Cerebellar nuclear complex (tissue), 1 donor: ENCODE measurements at regions not wholly inside any gene's neighbourhood (a gene's known extent, or its start where the extent isn't known, plus 50 kb on each side); places are given as distances from the start of the nearest gene placed in this dataset.

Experiments used
- DNase-seq, 2 experiments: peaks; one replicate each; lab custom pipeline; 2025; lab: John Stamatoyannopoulos, UW

DNA sequence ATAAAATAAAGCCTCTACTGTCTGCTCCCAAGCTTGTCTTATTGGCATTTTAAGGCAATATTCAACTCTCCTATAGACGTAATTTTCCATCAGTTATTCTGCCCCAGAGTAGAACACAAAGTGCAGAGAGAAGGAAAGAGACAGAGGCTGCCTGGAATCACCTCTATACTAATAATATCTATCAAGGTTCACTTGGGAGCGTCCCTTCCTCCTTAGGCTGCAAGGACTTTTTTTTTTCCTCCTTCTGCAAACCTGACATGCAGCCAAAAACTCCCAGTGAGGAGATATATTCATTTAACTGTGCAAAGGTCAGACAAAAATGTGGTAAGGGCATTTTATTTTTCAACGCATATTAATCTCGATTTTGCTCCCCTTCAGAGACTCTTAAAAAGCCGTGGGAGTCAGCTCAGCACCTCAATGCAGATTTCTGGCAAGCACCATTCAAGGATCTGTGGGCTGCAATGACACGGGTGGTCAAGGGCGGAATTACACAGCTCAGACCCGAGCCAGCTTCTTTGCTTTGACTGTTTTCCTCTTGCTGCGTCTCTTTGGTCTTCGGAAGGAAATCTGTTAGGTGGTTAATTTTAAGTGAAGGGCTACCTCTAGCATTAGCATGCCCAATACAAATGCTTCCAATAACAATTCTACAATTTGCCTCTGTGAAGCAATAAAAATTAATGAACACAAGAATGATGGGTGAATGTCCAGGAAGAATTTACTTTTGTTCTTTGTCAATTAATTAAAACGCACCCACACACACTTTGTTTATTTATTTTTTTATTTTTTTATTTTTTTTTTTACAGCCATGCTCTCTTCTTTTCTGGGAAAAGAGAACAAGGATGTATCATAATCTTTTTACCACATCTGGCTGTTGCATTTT lies 587.7 kb upstream of the GRAMD2B start:
- peak in 1 of 2 experiments; percentile 6 for DNase-seq

DNA sequence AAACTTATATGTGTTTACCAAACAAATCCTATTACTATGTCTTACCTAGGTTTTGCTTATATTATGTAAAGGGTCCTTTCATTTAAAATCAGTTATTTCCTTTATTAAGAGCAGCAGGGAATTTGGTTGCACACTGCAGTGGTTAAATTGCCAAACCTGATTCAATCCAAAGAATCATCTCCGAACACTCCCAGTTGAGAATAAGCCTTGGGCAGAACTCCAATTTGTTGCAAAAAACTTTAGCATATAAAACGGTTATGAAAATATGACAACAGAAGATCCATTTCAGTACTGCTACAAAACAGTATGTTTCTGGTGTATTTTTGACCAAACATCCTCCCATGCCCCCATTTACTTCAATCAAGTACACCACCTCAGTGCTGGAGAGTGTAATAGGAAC lies 587.0 kb upstream of the GRAMD2B start:
- no peak for DNase-seq

DNA sequence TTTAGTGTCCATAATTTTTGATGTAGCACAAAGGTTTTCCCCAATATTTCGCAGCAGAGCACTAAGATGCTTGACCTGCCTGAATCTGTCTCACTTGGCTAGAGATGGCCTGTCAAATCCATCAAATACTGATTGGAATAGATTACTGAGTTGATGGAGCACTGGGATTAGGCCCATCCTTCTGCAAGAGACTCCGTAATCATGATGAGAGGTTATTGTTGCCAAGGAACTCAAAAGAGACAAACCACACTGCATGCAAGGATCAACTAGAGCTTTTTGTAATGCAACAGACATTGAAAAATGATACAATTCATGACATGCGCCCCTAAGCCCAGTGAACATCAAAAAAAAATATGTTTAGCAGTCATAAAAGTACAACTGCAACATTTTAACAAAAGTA lies 585.3 kb upstream of the GRAMD2B start:
- no peak for DNase-seq

DNA sequence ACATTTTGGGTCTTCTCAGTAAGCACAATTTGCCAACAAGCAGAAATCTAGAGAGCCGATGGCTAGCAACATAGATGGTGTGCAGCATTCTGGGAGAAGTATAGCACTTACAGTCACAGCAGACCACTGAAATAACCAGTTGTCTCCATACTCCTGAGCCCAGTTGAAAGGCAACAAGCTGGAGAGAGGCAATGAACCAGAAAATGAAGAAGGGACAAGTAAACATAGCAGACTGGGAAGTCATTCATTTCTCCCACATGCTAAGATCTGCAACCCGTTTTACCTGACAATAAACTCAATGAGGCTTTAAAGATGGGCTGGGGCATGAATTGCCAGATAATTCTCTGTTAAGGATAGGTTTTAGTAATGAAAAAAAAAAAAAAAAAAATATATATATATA lies 575.6 kb upstream of the GRAMD2B start:
- no peak for DNase-seq

- no peak for DNase-seq
Observed at GRCh38 chr5:125848751-125849150, 574.5 kb upstream of the GRAMD2B start.

- no peak for DNase-seq
Observed at GRCh38 chr5:125856949-125857348, 566.3 kb upstream of the GRAMD2B start.

- DNase-seq: no peak
Observed at GRCh38 chr5:125863579-125863978, 559.6 kb upstream of the GRAMD2B start.

DNA sequence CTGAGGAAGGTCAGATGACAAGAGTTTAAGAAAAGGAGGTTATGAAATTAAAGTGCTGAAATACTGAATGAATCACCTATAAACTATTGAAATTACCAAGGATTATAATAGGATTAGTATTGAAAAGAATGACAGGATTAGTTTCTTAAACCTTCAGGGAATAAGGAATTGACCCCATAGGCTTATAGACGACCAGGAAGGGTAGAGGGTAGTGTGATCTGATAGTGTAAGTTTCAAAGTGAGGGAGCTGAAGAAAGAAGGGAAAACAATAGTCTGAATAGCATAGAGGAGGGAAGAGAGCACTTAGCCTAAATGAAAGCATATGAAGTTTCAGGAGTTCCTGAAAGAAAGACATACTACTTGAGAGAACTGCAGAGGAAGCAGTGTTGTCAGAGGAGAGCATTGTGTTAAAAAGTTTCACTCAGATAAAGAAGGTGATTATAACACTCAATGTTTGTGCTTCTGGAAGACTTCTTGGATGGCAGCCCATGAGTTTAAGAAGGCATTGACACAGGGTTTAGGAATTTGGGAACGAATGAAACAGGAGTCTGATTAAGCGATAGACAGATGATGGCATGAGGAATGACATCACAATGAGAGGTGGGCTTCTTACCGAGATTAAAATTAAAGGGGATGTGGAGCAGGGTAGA lies 557.9 kb upstream of the GRAMD2B start:
- no peak for DNase-seq

DNA sequence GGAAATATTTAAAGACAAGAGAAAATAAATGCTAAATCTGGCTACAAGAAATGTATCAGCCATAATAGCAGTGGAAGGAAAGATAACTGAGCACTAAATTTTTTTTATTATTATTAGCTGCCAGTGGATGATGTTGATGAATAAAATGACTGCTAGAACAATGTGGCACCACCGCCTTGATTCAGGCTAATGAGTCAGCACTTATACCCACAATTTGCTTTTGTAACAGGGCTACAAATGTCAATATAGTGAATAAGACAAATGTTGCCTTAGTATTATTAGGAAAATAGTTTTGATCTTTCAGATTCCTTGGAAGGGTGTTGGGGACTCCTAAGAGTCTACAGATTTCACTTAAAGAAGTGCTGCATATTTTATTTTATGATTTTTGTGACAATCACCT lies 555.2 kb upstream of the GRAMD2B start:
- no peak for DNase-seq

DNA sequence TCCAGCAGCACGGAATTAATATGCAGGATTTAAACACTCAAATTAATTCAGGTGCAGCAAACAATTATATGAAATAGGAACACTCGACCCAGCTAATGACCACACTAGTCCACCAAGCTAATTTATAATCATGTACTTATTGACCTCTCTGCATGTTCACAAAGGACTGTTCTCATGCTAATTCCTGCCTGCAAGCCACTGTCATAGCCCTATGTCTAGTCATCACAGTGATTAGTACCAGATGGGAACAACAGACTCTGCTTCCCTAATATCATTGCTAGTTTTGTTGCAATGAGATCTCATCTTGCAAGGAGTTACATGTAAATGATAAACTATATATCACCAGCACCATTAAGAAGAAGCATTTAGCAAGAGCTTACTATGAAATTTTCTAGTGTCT lies 553.0 kb upstream of the GRAMD2B start:
- no peak for DNase-seq

DNA sequence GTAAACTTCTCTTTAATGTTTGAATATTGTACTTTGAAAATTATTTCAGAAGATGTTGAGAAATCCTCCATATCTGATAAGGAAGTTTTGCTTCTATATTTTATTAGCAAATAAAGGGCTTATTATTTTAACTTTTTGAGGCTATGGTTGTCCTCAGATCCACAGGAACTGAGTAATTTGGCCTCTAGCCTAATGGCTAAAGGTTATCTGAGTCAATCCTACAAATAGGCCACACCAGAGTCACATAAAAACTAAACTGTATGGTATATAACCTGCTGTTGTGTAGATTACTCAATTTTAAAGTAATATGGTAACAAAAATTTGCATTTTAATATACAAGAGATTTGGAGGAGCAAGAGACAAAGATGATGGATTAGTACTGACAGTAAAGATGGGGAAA lies 549.2 kb upstream of the GRAMD2B start:
- DNase-seq: no peak

- DNase-seq: no peak
Observed at GRCh38 chr5:125874717-125875116, 548.5 kb upstream of the GRAMD2B start.

DNA sequence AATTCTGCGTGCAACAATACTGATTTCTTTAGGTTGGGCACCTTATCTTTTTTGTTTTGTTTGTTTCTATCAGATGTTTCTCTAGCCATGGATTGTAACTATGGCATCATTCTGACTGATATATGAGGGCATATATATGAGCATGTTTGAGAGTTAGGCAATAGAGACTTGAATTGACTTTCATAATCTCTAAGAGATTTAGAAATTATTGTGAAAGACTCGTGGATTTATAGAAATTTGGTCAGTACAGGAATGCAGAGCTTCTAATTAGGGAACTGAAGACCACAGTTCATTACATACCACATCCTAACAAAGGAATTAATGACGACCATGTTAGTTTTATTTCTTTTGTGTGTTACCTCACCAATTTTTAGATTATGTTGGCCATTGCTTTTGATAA lies 546.0 kb upstream of the GRAMD2B start:
- DNase-seq: no peak

DNA sequence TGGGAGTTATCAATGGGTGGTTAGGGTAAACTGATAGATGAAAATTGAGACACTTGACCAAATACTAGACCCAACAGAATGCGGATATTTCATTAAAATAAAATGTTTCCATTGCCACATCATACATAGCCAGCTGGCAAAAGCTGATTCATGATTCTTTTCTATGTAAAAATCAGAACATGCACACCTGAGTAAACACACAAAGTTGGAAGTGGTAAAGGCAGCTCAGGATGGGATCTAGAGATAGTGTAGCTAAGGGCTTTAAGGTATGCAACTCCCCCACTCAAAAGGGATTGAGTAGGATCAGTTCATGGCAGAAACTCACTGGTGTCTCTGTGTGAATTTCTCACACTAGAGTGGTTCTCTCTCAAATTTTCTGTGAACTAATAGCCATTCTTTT lies 541.1 kb upstream of the GRAMD2B start:
- DNase-seq: no peak

DNA sequence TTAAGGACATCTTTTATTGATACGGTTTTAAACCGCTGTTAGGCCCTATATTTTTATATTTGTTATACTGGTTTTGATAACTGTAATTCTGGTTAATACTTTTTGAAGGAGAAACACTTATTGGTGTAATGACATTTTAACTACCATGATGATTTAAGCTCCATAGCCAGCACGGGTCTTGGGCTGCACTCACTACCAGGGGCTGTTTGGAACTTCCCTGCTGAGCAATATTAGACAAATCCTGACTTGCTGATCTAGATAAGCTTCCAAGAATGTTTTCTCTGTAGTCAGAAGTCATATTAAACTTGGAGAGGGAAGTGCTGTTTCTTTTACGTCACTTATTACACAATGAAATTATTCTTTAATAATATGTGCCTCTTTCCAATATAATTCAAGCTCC lies 540.0 kb upstream of the GRAMD2B start:
- no peak for DNase-seq

- DNase-seq: no peak
Observed at GRCh38 chr5:125888358-125888757, 534.9 kb upstream of the GRAMD2B start.

DNA sequence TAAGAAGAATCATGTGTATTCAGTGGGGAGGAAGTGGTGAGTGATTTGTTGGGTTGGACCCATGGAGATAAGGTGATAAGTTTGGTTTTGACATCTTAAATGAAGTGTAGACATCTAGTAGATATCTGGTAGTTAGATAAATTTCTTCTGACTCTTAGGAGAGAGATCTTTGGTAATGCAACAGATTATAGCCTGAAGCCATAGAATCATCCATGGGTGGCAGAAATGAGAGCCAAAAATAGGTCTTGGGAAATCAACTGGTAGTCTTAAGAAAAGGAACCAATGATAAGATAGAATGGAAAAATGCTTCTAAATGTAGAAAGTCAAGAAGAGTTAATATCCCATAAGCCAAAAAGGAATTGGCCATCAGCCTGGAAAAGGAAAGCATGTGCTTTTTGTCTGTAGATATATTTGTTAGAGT lies 532.7 kb upstream of the GRAMD2B start:
- DNase-seq: no peak

GRCh38 chr5:125891061-125891725 lies 532.0 kb upstream of the GRAMD2B start:
- DNase-seq: no peak

- DNase-seq: no peak
Observed at GRCh38 chr5:125894383-125894782, 528.8 kb upstream of the GRAMD2B start.

DNA sequence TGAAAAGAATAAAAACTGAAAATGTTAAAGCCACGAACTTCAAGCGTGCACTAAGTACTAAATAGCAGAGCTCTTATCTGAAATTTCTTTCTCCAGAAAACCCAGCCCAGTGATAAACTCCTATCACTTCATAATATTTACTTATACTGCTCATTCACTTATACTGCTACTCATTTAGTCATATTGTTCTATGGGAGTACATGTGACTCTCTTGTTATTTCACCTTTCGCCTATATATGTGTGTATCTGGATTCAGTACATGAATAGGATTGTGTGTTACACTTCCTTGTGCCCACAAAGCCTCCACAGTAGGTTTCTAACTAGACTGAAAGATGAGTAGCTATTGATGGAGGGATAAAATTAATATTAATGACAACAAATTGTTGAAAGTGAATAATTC lies 526.8 kb upstream of the GRAMD2B start:
- DNase-seq: no peak

- DNase-seq: no peak
Observed at GRCh38 chr5:125897089-125897488, 526.1 kb upstream of the GRAMD2B start.

GRCh38 chr5:125898851-125899405 lies 524.3 kb upstream of the GRAMD2B start:
- no peak for DNase-seq

DNA sequence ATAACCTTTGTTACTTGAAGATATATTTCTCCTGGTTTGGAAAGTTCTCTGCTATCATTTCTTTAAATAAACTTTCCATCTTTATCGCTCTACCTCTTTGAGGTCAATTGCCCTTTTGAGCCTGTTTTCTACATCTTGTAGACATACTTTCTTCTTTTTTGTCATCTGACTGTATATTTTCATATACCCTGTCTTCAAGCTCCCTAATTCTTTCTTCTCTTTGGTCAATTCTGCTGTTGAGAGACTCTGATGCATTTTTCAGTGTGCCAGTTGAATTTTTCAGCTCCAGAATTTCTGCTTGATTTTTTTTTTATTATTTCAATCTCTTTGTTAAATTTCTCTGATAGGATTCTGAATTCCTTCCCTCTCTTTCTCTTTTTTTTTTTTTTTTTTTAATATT lies 511.2 kb upstream of the GRAMD2B start:
- no peak for DNase-seq
